HG03442 (cell line): ENCODE measurements at regions not wholly inside any gene's neighbourhood (a gene's known extent, or its start where the extent isn't known, plus 50 kb on each side); places are given as distances from the start of the nearest gene placed in this dataset.

Source experiments
- ATAC-seq: cut with Tn5 transposase; IDR thresholded peaks from one replicate; pipeline ENCODE4 v1.9.1; 2021; ENCODE audit warnings: mild to moderate bottlenecking, moderate library complexity; ENCODE audit not compliant: unreplicated experiment

- ATAC-seq, result no peak
These were observed 279.3 kb downstream of the BMP7 start for GRCh38 chr20:56986931-56987720.

GRCh38 chr20:56987986-56988385 lies 278.5 kb downstream of the BMP7 start:
- no peak for ATAC-seq

- no peak for ATAC-seq
These were observed 278.0 kb downstream of the BMP7 start for GRCh38 chr20:56988446-56988845.

- no peak for ATAC-seq
These were observed 276.9 kb downstream of the BMP7 start for GRCh38 chr20:56989516-56989915.

GRCh38 chr20:56993020-56993559 lies 273.4 kb downstream of the BMP7 start:
- no peak for ATAC-seq

- no peak for ATAC-seq
These were observed 272.4 kb downstream of the BMP7 start for GRCh38 chr20:56994006-56994405.

- ATAC-seq, result no peak
These were observed 271.3 kb downstream of the BMP7 start for GRCh38 chr20:56995149-56995548.

- no peak for ATAC-seq
These were observed 270.8 kb downstream of the BMP7 start for GRCh38 chr20:56995635-56996075.

GRCh38 chr20:56996533-56996932 lies 269.9 kb downstream of the BMP7 start:
- no peak for ATAC-seq

GRCh38 chr20:56998438-56998837 lies 268.0 kb downstream of the BMP7 start:
- ATAC-seq, result no peak

- no peak for ATAC-seq
These were observed 265.9 kb downstream of the BMP7 start for GRCh38 chr20:57000441-57000968.

- no peak for ATAC-seq
These were observed 265.2 kb downstream of the BMP7 start for GRCh38 chr20:57001126-57001767.

GRCh38 chr20:57002066-57002570 lies 264.3 kb downstream of the BMP7 start:
- ATAC-seq, result no peak

GRCh38 chr20:57003012-57003411 lies 263.4 kb downstream of the BMP7 start:
- no peak for ATAC-seq

- no peak for ATAC-seq
These were observed 262.0 kb downstream of the BMP7 start for GRCh38 chr20:57004416-57004815.

GRCh38 chr20:57004951-57005933 lies 261.2 kb downstream of the BMP7 start:
- ATAC-seq, result no peak

- ATAC-seq, result no peak
These were observed 259.9 kb downstream of the BMP7 start for GRCh38 chr20:57006411-57007170.

GRCh38 chr20:57007171-57007540 lies 259.3 kb downstream of the BMP7 start:
- no peak for ATAC-seq

- no peak for ATAC-seq
These were observed 258.2 kb downstream of the BMP7 start for GRCh38 chr20:57008217-57008616.

GRCh38 chr20:57009355-57009754 lies 257.1 kb downstream of the BMP7 start:
- ATAC-seq, result no peak
